ENCODE measurements at regions not wholly inside any gene's neighbourhood (a gene's known extent, or its start where the extent isn't known, plus 50 kb on each side); places are given as distances from the start of the nearest gene placed in this dataset.
"Not testable (repeated sequence)": the region's sequence is repeated elsewhere in the genome, so short reads cannot be mapped to it uniquely, and the experiment has no call there.

GRCh38 chr3:27040674-27041073 lies 328.5 kb downstream of the NEK10 start:
- no peak for TF ChIP-seq CTCF (IDR thresholded peaks at IDR 0.05; ENCODE audit: low read depth, low read length)
- DNase-seq (ENCODE audit: low read depth in 2 of 2): no peak
- no peak overlapping the region for H3K4me3 ChIP-seq (replicated peaks in 1 of 2; ENCODE audit: low read depth in 2 of 2, low read length in 2 of 2)

GRCh38 chr3:27042541-27042940 lies 326.6 kb downstream of the NEK10 start:
- not testable (repeated sequence) for H3K4me3 ChIP-seq (replicated peaks in 1 of 2; ENCODE audit: low read depth in 2 of 2, low read length in 2 of 2); DNase-seq (ENCODE audit: low read depth in 2 of 2)

- H3K4me3 ChIP-seq (replicated peaks in 1 of 2; ENCODE audit: low read depth in 2 of 2, low read length in 2 of 2): no peak overlapping the region
- TF ChIP-seq CTCF (IDR thresholded peaks at IDR 0.05; ENCODE audit: low read depth, low read length): no peak
- DNase-seq (ENCODE audit: low read depth in 2 of 2): no peak
These were observed 325.7 kb downstream of the NEK10 start for GRCh38 chr3:27043328-27043955.

GRCh38 chr3:27044931-27045481 lies 324.2 kb downstream of the NEK10 start:
- no peak for TF ChIP-seq CTCF (IDR thresholded peaks at IDR 0.05; ENCODE audit: low read depth, low read length)
- H3K4me3 ChIP-seq (replicated peaks in 1 of 2; ENCODE audit: low read depth in 2 of 2, low read length in 2 of 2): no peak overlapping the region
- no peak for DNase-seq (ENCODE audit: low read depth in 2 of 2)

GRCh38 chr3:27046351-27046750 lies 322.8 kb downstream of the NEK10 start:
- TF ChIP-seq CTCF (IDR thresholded peaks at IDR 0.05; ENCODE audit: low read depth, low read length): no peak

GRCh38 chr3:27049792-27050191 lies 319.4 kb downstream of the NEK10 start:
- no peak for DNase-seq (ENCODE audit: low read depth in 2 of 2)
- H3K4me3 ChIP-seq (replicated peaks in 1 of 2; ENCODE audit: low read depth in 2 of 2, low read length in 2 of 2): no peak overlapping the region
- TF ChIP-seq CTCF (IDR thresholded peaks at IDR 0.05; ENCODE audit: low read depth, low read length): no peak

More at GRCh38 chr3:27046351-27046750, 322.8 kb downstream of the NEK10 start:
- no peak overlapping the region for H3K4me3 ChIP-seq (replicated peaks in 1 of 2; ENCODE audit: low read depth in 2 of 2, low read length in 2 of 2)
- no peak for DNase-seq (ENCODE audit: low read depth in 2 of 2)

GRCh38 chr3:27051527-27051926 lies 317.7 kb downstream of the NEK10 start:
- DNase-seq (ENCODE audit: low read depth in 2 of 2); H3K4me3 ChIP-seq (replicated peaks in 1 of 2; ENCODE audit: low read depth in 2 of 2, low read length in 2 of 2): not testable (repeated sequence)

GRCh38 chr3:27056326-27056725 lies 312.9 kb downstream of the NEK10 start:
- no peak for DNase-seq (ENCODE audit: low read depth in 2 of 2)
- H3K4me3 ChIP-seq (replicated peaks in 1 of 2; ENCODE audit: low read depth in 2 of 2, low read length in 2 of 2): no peak overlapping the region
- TF ChIP-seq CTCF (IDR thresholded peaks at IDR 0.05; ENCODE audit: low read depth, low read length): no peak

Measured in cardiac fibroblast (primary cell).